Fibroblast of skin of scalp (primary cell): ENCODE measurements at regions not wholly inside any gene's neighbourhood (a gene's known extent, or its start where the extent isn't known, plus 50 kb on each side); places are given as distances from the start of the nearest gene placed in this dataset.
"Not testable (repeated sequence)": the region's sequence is repeated elsewhere in the genome, so short reads cannot be mapped to it uniquely, and the experiment has no call there.

Source experiments
- DNase-seq: peaks from one replicate; pipeline ENCODE4 v3.0.0-alpha.2; 2013

- DNase-seq: peak; percentile 56
Observed at GRCh38 chr6:6414931-6415330, 94.5 kb upstream of the F13A1 start.

- no peak for DNase-seq
Observed at GRCh38 chr6:6417475-6417874, 97.0 kb upstream of the F13A1 start.

- no peak for DNase-seq
Observed at GRCh38 chr6:6418421-6418820, 98.0 kb upstream of the F13A1 start.

- DNase-seq: no peak
Observed at GRCh38 chr6:6420107-6420506, 99.6 kb upstream of the F13A1 start.

- peak; percentile 3 for DNase-seq
Observed at GRCh38 chr6:6434151-6434550, 113.7 kb upstream of the F13A1 start.

GRCh38 chr6:6434723-6435122, 114.3 kb upstream of the F13A1 start:
- no peak for DNase-seq

- no peak for DNase-seq
Observed at GRCh38 chr6:6436366-6436765, 115.9 kb upstream of the F13A1 start.

- peak; percentile 4 for DNase-seq
Observed at GRCh38 chr6:6436946-6437345, 116.5 kb upstream of the F13A1 start.

- peak; percentile 31 for DNase-seq
Observed at GRCh38 chr6:6438286-6438685, 117.8 kb upstream of the F13A1 start.

GRCh38 chr6:6439778-6440177, 119.3 kb upstream of the F13A1 start:
- DNase-seq: no peak

GRCh38 chr6:6452002-6452401, 131.5 kb upstream of the F13A1 start:
- DNase-seq: no peak

GRCh38 chr6:6453186-6453585, 132.7 kb upstream of the F13A1 start:
- DNase-seq: no peak

GRCh38 chr6:6455272-6455671, 133.2 kb upstream of the LY86 start:
- no peak for DNase-seq

GRCh38 chr6:6458172-6458571, 130.3 kb upstream of the LY86 start:
- DNase-seq: no peak

- not testable (repeated sequence) for DNase-seq
Observed at GRCh38 chr6:6459963-6460362, 128.6 kb upstream of the LY86 start.

GRCh38 chr6:6460416-6460815, 128.1 kb upstream of the LY86 start:
- no peak for DNase-seq

- DNase-seq: peak; percentile 47
Observed at GRCh38 chr6:6461138-6461537, 127.4 kb upstream of the LY86 start.

- DNase-seq: no peak
Observed at GRCh38 chr6:6466967-6467761, 121.4 kb upstream of the LY86 start.

GRCh38 chr6:6469074-6469473, 119.4 kb upstream of the LY86 start:
- no peak for DNase-seq

- DNase-seq: no peak
Observed at GRCh38 chr6:6470123-6470522, 118.4 kb upstream of the LY86 start.

GRCh38 chr6:6471276-6471675, 117.2 kb upstream of the LY86 start:
- DNase-seq: no peak

GRCh38 chr6:6474170-6474920, 114.2 kb upstream of the LY86 start:
- DNase-seq: no peak

GRCh38 chr6:6479785-6480184, 108.7 kb upstream of the LY86 start:
- no peak for DNase-seq

GRCh38 chr6:6482256-6482655, 106.3 kb upstream of the LY86 start:
- DNase-seq: no peak
